ENCODE measurements at regions not wholly inside any gene's neighbourhood (a gene's known extent, or its start where the extent isn't known, plus 50 kb on each side); places are given as distances from the start of the nearest gene placed in this dataset.

DNA sequence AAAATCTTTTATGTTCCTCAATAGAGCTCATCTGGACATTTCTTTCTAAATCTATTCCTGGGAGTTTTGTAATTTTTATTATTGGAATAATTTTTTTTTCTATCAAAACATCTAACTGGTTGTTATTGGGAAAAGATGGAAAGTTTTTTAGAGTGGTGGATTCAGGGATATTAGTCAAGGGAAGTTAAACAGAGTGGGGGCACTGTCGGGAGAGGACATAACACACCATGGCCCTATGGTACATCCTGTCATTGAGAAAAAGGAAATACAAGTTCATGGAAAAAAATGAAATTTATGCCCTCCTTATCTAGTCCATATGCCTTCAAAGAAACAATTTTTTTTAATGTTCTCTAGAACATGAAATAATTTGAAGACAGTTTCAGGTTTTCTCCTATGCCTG lies 96.3 kb upstream of the TSPAN5 start:
- TF ChIP-seq, protein P1, sequence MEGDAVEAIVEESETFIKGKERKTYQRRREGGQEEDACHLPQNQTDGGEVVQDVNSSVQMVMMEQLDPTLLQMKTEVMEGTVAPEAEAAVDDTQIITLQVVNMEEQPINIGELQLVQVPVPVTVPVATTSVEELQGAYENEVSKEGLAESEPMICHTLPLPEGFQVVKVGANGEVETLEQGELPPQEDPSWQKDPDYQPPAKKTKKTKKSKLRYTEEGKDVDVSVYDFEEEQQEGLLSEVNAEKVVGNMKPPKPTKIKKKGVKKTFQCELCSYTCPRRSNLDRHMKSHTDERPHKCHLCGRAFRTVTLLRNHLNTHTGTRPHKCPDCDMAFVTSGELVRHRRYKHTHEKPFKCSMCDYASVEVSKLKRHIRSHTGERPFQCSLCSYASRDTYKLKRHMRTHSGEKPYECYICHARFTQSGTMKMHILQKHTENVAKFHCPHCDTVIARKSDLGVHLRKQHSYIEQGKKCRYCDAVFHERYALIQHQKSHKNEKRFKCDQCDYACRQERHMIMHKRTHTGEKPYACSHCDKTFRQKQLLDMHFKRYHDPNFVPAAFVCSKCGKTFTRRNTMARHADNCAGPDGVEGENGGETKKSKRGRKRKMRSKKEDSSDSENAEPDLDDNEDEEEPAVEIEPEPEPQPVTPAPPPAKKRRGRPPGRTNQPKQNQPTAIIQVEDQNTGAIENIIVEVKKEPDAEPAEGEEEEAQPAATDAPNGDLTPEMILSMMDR (IDR thresholded peaks at IDR 0.05), result no peak
- TF ChIP-seq POLR2A (IDR thresholded peaks at IDR 0.05), result no peak
